HepG2 (cell line): ENCODE measurements at regions not wholly inside any gene's neighbourhood (a gene's known extent, or its start where the extent isn't known, plus 50 kb on each side); places are given as distances from the start of the nearest gene placed in this dataset.

ENCODE experiments used
- AKNA ChIP-seq: sonication (generic); formaldehyde crosslinking; IDR thresholded peaks from 2 replicates; pipeline ENCODE4 v1.4.0; 2020; ENCODE audit warnings: missing genetic modification reagents, borderline replicate concordance
- ARNT ChIP-seq: fragments of 450-650 bp; IDR thresholded peaks from 2 replicates; pipeline ENCODE4 v1.6.1; 2017
- NFE2L2 ChIP-seq: fragments of 150-350 bp; IDR thresholded peaks from 2 replicates; pipeline ENCODE4 v1.6.1; 2014; ENCODE audit warnings: low read length
- UBTF ChIP-seq: sonication (generic); formaldehyde crosslinking; IDR thresholded peaks from 2 replicates; pipeline ENCODE4 v1.4.0; 2020; ENCODE audit warnings: mild to moderate bottlenecking, missing genetic modification reagents
- ZBTB40 ChIP-seq, 2 experiments: fragments of 450-650 bp in 1 of 2; sonication (generic) in 1 of 2; formaldehyde crosslinking in 1 of 2; IDR thresholded peaks; 2 replicates each; pipeline versions ENCODE4 v1.6.1 to v1.8.0; 2016 to 2022; ENCODE audit warnings: antibody characterized with exemption in 1 of 2, mild to moderate bottlenecking in 1 of 2, missing genetic modification reagents in 1 of 2

- TF ChIP-seq AKNA (CRISPR knock-in tag) (no peak), ARNT (no peak), NFE2L2 (no peak), UBTF (CRISPR knock-in tag) (no peak), ZBTB40 (IDR thresholded peaks at IDR 0.05) (no peak), ZBTB40 (CRISPR knock-in tag; IDR thresholded peaks at IDR 0.05) (no peak)
These were observed 211.4 kb upstream of the CDYL start (continued) for GRCh38 chr6:4564801-4565271.
